ENCODE measurements at regions not wholly inside any gene's neighbourhood (a gene's known extent, or its start where the extent isn't known, plus 50 kb on each side); places are given as distances from the start of the nearest gene placed in this dataset.

DNA sequence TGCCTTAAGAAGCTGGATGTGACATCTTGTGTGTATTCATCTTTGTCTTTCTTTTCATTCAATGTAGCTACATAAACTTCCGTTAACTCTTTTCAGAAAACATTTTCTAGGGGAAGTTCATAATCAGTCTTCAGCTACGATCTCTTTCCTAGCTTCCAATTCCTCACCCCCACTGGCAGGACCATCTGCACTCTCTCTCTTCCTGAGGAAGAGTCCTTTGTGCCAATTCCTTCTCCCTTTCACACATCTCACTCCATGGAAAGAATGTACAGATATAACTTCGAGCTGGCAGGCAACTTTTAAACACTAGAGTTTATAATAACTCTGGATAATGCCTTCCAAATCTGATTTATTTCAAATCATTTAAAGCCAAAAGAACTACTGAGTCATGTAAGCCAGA lies 495.7 kb downstream of the GALC start:
- no peak for DNase-seq (ENCODE audit: low spot score)
- TF ChIP-seq, protein P1, sequence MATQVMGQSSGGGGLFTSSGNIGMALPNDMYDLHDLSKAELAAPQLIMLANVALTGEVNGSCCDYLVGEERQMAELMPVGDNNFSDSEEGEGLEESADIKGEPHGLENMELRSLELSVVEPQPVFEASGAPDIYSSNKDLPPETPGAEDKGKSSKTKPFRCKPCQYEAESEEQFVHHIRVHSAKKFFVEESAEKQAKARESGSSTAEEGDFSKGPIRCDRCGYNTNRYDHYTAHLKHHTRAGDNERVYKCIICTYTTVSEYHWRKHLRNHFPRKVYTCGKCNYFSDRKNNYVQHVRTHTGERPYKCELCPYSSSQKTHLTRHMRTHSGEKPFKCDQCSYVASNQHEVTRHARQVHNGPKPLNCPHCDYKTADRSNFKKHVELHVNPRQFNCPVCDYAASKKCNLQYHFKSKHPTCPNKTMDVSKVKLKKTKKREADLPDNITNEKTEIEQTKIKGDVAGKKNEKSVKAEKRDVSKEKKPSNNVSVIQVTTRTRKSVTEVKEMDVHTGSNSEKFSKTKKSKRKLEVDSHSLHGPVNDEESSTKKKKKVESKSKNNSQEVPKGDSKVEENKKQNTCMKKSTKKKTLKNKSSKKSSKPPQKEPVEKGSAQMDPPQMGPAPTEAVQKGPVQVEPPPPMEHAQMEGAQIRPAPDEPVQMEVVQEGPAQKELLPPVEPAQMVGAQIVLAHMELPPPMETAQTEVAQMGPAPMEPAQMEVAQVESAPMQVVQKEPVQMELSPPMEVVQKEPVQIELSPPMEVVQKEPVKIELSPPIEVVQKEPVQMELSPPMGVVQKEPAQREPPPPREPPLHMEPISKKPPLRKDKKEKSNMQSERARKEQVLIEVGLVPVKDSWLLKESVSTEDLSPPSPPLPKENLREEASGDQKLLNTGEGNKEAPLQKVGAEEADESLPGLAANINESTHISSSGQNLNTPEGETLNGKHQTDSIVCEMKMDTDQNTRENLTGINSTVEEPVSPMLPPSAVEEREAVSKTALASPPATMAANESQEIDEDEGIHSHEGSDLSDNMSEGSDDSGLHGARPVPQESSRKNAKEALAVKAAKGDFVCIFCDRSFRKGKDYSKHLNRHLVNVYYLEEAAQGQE (IDR thresholded peaks at IDR 0.05): no peak
- TF ChIP-seq GABPA (IDR thresholded peaks at IDR 0.05 in 1 of 2, conservative IDR thresholded peaks at IDR 0.05 in 1 of 2): no peak
- no peak for TF ChIP-seq FOXA1 (IDR thresholded peaks at IDR 0.05)
- no peak for TF ChIP-seq HNF4A (conservative IDR thresholded peaks at IDR 0.05)
- no peak for TF ChIP-seq FOXA2 (IDR thresholded peaks at IDR 0.05)
- no peak for TF ChIP-seq HNF4G (IDR thresholded peaks at IDR 0.05)
- TF ChIP-seq SP1 (IDR thresholded peaks at IDR 0.05): no peak
- TF ChIP-seq NR2F2 (IDR thresholded peaks at IDR 0.05): no peak
- TF ChIP-seq, protein P2, sequence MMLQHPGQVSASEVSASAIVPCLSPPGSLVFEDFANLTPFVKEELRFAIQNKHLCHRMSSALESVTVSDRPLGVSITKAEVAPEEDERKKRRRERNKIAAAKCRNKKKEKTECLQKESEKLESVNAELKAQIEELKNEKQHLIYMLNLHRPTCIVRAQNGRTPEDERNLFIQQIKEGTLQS (IDR thresholded peaks at IDR 0.05): no peak
- TF ChIP-seq RXRA (IDR thresholded peaks at IDR 0.05): no peak
- no peak for TF ChIP-seq YY1 (IDR thresholded peaks at IDR 0.05)
- TF ChIP-seq RAD21 (IDR thresholded peaks at IDR 0.05): no peak
- TF ChIP-seq, protein P3, sequence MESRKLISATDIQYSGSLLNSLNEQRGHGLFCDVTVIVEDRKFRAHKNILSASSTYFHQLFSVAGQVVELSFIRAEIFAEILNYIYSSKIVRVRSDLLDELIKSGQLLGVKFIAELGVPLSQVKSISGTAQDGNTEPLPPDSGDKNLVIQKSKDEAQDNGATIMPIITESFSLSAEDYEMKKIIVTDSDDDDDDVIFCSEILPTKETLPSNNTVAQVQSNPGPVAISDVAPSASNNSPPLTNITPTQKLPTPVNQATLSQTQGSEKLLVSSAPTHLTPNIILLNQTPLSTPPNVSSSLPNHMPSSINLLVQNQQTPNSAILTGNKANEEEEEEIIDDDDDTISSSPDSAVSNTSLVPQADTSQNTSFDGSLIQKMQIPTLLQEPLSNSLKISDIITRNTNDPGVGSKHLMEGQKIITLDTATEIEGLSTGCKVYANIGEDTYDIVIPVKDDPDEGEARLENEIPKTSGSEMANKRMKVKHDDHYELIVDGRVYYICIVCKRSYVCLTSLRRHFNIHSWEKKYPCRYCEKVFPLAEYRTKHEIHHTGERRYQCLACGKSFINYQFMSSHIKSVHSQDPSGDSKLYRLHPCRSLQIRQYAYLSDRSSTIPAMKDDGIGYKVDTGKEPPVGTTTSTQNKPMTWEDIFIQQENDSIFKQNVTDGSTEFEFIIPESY (IDR thresholded peaks at IDR 0.05): no peak
- TF ChIP-seq CTCF (IDR thresholded peaks at IDR 0.05; ENCODE audit: low read depth, low read length, missing input control): no peak
- TF ChIP-seq TAF1 (conservative IDR thresholded peaks at IDR 0.05): no peak
- no peak for TF ChIP-seq EGR1 (IDR thresholded peaks at IDR 0.05; ENCODE audit: low read depth in 2 of 2)
- no peak for TF ChIP-seq MAX (IDR thresholded peaks at IDR 0.05)
- no peak for TF ChIP-seq JUND (IDR thresholded peaks at IDR 0.05)
- H3K27me3 ChIP-seq (ENCODE audit: control insufficient read depth in 4 of 4, insufficient read depth in 4 of 4, low read length in 3 of 4): no peaks in the 10 kb centered on the region

More for the DNA sequence above, 495.7 kb downstream of the GALC start:
- H3K4me1 ChIP-seq (ENCODE audit: control insufficient read depth in 4 of 4, insufficient read depth in 4 of 4, low read length in 3 of 4): no peaks in the 10 kb centered on the region
- no peaks in the 10 kb centered on the region for H3K36me3 ChIP-seq (ENCODE audit: control insufficient read depth in 4 of 4, insufficient read depth in 3 of 4, low read depth in 1 of 4, low read length in 3 of 4)
- H3K4me3 ChIP-seq (ENCODE audit: low read depth in 1 of 3, low read length in 3 of 3): no peak overlapping the region
- H3K9me3 ChIP-seq (ENCODE audit: control insufficient read depth in 4 of 4, low read length in 3 of 4): no peaks in the 10 kb centered on the region
- H3K9ac ChIP-seq (ENCODE audit: low read depth in 1 of 2, low read length in 2 of 2): no peak overlapping the region
- H3K27ac ChIP-seq (ENCODE audit: low read depth in 1 of 2, low read length in 2 of 2): no peak overlapping the region
- 61% methylated on average over 3 of the region's 3 CpGs for WGBS
